ENCODE measurements at regions not wholly inside any gene's neighbourhood (a gene's known extent, or its start where the extent isn't known, plus 50 kb on each side); places are given as distances from the start of the nearest gene placed in this dataset.

DNA sequence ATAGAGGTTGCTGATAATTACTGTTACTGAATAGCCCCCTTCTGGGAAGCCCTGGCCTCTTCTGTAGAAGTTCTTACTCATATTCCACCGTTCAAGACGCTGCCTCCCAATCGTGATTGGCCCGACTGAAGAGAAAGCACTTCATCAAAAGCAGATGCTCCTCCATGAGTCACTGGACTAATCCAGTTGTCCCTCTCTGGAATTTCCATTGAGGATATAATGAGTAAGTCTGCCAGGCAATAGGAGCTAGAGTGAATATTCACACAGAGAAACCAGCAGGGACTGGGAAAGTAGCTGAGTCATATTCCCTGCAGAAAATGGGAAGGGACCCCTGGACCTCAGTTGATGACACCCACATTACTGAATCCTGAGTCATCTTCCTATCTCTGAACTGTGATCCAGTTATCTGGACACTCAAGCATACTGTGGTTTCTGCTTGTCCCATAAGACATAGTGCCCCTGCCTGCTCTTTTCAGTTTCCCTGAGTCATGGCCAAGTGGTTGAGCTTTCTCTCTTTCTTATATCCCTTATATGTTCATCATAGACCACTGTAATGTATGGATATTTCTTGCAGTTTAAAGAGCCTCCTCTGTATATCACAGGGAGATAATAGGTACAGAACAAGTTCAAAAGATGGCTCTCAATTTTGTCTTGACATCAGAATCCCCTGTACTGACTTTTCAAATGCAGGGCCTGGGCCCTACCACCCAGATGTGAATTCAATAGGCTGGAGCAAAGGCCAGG is 151.2 kb upstream of the CDIN1 start:
- Histone ChIP-seq H3K27me3 (replicated peaks; ENCODE audit: control insufficient read depth, insufficient read depth, low read length) (no peaks in the 10 kb centered on the region), H3K36me3 (ENCODE audit: control insufficient read depth, insufficient read depth, low read length, severe bottlenecking) (no peaks in the 10 kb centered on the region), H3K9me3 (ENCODE audit: control insufficient read depth, low read length) (peaks cover 2% of the 10 kb centered on the region), H3K4me1 (ENCODE audit: control insufficient read depth, insufficient read depth, low read length) (peaks cover 59% of the 10 kb centered on the region), H3K4me3 (ENCODE audit: low read length) (peak overlapping the region; percentile 49), H3K9ac (ENCODE audit: low read length) (peak overlapping the region; percentile 79)
- peak; percentile 95 for DNase-seq (ENCODE audit: low read depth)

- H3K9me3 ChIP-seq (ENCODE audit: control insufficient read depth, low read length), result no peaks in the 10 kb centered on the region
- peaks cover 59% of the 10 kb centered on the region for H3K4me1 ChIP-seq (ENCODE audit: control insufficient read depth, insufficient read depth, low read length)
- no peak overlapping the region for H3K4me3 ChIP-seq (ENCODE audit: low read length)
- no peaks in the 10 kb centered on the region for H3K36me3 ChIP-seq (ENCODE audit: control insufficient read depth, insufficient read depth, low read length, severe bottlenecking)
- H3K9ac ChIP-seq (ENCODE audit: low read length), result no peak overlapping the region
- DNase-seq (ENCODE audit: low read depth), result no peak
- H3K27me3 ChIP-seq (replicated peaks; ENCODE audit: control insufficient read depth, insufficient read depth, low read length), result no peaks in the 10 kb centered on the region
Measured at GRCh38 chr15:36429707-36430106, 149.7 kb upstream of the CDIN1 start.

DNA sequence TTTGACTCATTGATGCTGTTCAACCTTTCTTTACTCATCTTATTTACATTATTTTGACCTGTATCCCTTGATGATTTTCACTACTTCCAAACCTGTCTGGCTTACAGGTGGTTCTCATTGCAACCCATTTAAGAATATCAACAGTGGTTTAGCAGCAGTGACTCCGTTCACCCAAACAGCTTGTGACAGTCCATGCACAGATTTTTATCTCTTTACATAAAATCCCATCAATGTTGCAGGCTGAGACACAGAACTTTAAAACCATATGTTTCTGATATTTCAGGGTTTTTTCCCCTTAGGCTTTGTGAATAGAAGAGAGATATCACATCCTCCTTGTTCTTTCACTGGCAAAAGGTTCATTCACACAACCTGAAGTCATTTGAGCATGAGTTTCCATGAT is 149.1 kb upstream of the CDIN1 start:
- H3K9me3 ChIP-seq (ENCODE audit: control insufficient read depth, low read length), result no peaks in the 10 kb centered on the region
- H3K4me1 ChIP-seq (ENCODE audit: control insufficient read depth, insufficient read depth, low read length), result peaks cover 59% of the 10 kb centered on the region
- no peaks in the 10 kb centered on the region for H3K27me3 ChIP-seq (replicated peaks; ENCODE audit: control insufficient read depth, insufficient read depth, low read length)
- H3K9ac ChIP-seq (ENCODE audit: low read length), result no peak overlapping the region
- no peak overlapping the region for H3K4me3 ChIP-seq (ENCODE audit: low read length)
- H3K36me3 ChIP-seq (ENCODE audit: control insufficient read depth, insufficient read depth, low read length, severe bottlenecking), result no peaks in the 10 kb centered on the region
- DNase-seq (ENCODE audit: low read depth), result no peak

GRCh38 chr15:36430726-36431265 is 148.6 kb upstream of the CDIN1 start:
- Histone ChIP-seq H3K27me3 (replicated peaks; ENCODE audit: control insufficient read depth, insufficient read depth, low read length) (no peaks in the 10 kb centered on the region), H3K9me3 (ENCODE audit: control insufficient read depth, low read length) (no peaks in the 10 kb centered on the region), H3K4me1 (ENCODE audit: control insufficient read depth, insufficient read depth, low read length) (peaks cover 59% of the 10 kb centered on the region), H3K9ac (ENCODE audit: low read length) (peak overlapping the region; percentile 27), H3K36me3 (ENCODE audit: control insufficient read depth, insufficient read depth, low read length, severe bottlenecking) (no peaks in the 10 kb centered on the region), H3K4me3 (ENCODE audit: low read length) (no peak overlapping the region)
- DNase-seq (ENCODE audit: low read depth), result no peak

DNA sequence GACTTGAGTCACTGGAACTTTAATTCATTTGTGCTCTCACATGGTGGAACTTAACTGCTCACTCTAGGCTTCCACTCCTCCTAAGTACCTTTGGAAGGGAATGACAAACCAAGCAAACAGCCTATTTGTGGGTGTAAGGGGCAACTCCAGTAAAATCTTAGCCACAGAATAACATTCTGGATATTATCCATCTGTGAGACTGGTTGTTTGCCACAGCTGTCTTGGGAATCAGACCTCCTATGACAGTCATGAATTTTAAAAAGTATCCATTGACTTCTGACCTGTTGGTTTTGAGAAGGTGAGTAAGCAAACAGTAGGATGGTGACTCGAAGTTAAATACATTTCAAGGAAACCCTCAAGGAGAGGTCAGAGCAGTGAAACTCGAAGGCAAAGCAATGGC is 147.3 kb upstream of the CDIN1 start:
- Histone ChIP-seq H3K27me3 (replicated peaks; ENCODE audit: control insufficient read depth, insufficient read depth, low read length) (no peaks in the 10 kb centered on the region), H3K4me3 (ENCODE audit: low read length) (peak overlapping the region; percentile 22), H3K36me3 (ENCODE audit: control insufficient read depth, insufficient read depth, low read length, severe bottlenecking) (no peaks in the 10 kb centered on the region), H3K4me1 (ENCODE audit: control insufficient read depth, insufficient read depth, low read length) (peaks cover 49% of the 10 kb centered on the region), H3K9me3 (ENCODE audit: control insufficient read depth, low read length) (no peaks in the 10 kb centered on the region), H3K9ac (ENCODE audit: low read length) (peak overlapping the region; percentile 35)
- no peak for DNase-seq (ENCODE audit: low read depth)

GRCh38 chr15:36434177-36434576 is 145.2 kb upstream of the CDIN1 start:
- H3K36me3 ChIP-seq (ENCODE audit: control insufficient read depth, insufficient read depth, low read length, severe bottlenecking), result no peaks in the 10 kb centered on the region
- H3K4me1 ChIP-seq (ENCODE audit: control insufficient read depth, insufficient read depth, low read length), result peaks cover 31% of the 10 kb centered on the region
- H3K27me3 ChIP-seq (replicated peaks; ENCODE audit: control insufficient read depth, insufficient read depth, low read length), result no peaks in the 10 kb centered on the region
- no peak overlapping the region for H3K9ac ChIP-seq (ENCODE audit: low read length)
- no peak overlapping the region for H3K4me3 ChIP-seq (ENCODE audit: low read length)
- no peaks in the 10 kb centered on the region for H3K9me3 ChIP-seq (ENCODE audit: control insufficient read depth, low read length)
- no peak for DNase-seq (ENCODE audit: low read depth)

GRCh38 chr15:36438499-36438898 is 140.9 kb upstream of the CDIN1 start:
- no peak for DNase-seq (ENCODE audit: low read depth)
- Histone ChIP-seq H3K9me3 (ENCODE audit: control insufficient read depth, low read length) (no peaks in the 10 kb centered on the region), H3K27me3 (replicated peaks; ENCODE audit: control insufficient read depth, insufficient read depth, low read length) (no peaks in the 10 kb centered on the region), H3K4me1 (ENCODE audit: control insufficient read depth, insufficient read depth, low read length) (no peaks in the 10 kb centered on the region), H3K4me3 (ENCODE audit: low read length) (no peak overlapping the region), H3K36me3 (ENCODE audit: control insufficient read depth, insufficient read depth, low read length, severe bottlenecking) (no peaks in the 10 kb centered on the region), H3K9ac (ENCODE audit: low read length) (no peak overlapping the region)

GRCh38 chr15:36447373-36447772 is 132.1 kb upstream of the CDIN1 start:
- no peaks in the 10 kb centered on the region for H3K4me1 ChIP-seq (ENCODE audit: control insufficient read depth, insufficient read depth, low read length)
- no peaks in the 10 kb centered on the region for H3K36me3 ChIP-seq (ENCODE audit: control insufficient read depth, insufficient read depth, low read length, severe bottlenecking)
- H3K9me3 ChIP-seq (ENCODE audit: control insufficient read depth, low read length), result no peaks in the 10 kb centered on the region
- H3K27me3 ChIP-seq (replicated peaks; ENCODE audit: control insufficient read depth, insufficient read depth, low read length), result no peaks in the 10 kb centered on the region
- H3K9ac ChIP-seq (ENCODE audit: low read length), result no peak overlapping the region
- DNase-seq (ENCODE audit: low read depth), result no peak
- H3K4me3 ChIP-seq (ENCODE audit: low read length), result no peak overlapping the region

- H3K4me1 ChIP-seq (ENCODE audit: control insufficient read depth, insufficient read depth, low read length), result no peaks in the 10 kb centered on the region
- H3K9me3 ChIP-seq (ENCODE audit: control insufficient read depth, low read length), result no peaks in the 10 kb centered on the region
Measured at GRCh38 chr15:36448418-36448817, 131.0 kb upstream of the CDIN1 start.

DNA sequence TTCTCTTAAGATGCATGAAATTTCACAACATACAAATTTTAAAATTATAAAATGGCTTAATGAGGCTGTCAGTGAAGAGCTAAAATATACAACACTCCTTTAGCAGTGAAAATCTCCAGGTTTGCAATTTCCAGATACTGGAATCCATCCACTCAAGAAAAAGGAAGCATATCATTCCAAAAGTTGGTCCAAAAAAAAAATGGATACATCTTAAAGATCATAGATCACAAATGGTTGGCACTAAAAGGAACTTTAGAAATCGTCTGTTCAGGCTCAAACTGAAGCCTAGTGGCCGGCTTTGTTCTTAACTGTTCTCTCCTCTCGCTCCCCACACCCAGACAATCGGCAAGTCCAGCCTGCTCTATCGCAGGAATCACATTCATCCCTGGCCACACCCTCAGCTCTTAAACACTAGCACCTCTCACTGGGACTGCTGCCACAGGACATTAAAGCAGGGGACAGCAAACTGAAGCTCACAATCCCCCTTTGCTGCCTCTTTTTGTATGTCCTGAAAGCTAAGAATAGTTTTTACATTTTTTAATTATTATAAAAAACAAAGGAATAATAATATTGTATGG is 130.3 kb upstream of the CDIN1 start:
- Histone ChIP-seq H3K27me3 (replicated peaks; ENCODE audit: control insufficient read depth, insufficient read depth, low read length) (no peaks in the 10 kb centered on the region), H3K9me3 (ENCODE audit: control insufficient read depth, low read length) (no peaks in the 10 kb centered on the region), H3K4me1 (ENCODE audit: control insufficient read depth, insufficient read depth, low read length) (no peaks in the 10 kb centered on the region), H3K36me3 (ENCODE audit: control insufficient read depth, insufficient read depth, low read length, severe bottlenecking) (no peaks in the 10 kb centered on the region), H3K9ac (ENCODE audit: low read length) (no peak overlapping the region), H3K4me3 (ENCODE audit: low read length) (no peak overlapping the region)
- no peak for DNase-seq (ENCODE audit: low read depth)

More at GRCh38 chr15:36448418-36448817, 131.0 kb upstream of the CDIN1 start:
- H3K36me3 ChIP-seq (ENCODE audit: control insufficient read depth, insufficient read depth, low read length, severe bottlenecking), result no peaks in the 10 kb centered on the region
- H3K4me3 ChIP-seq (ENCODE audit: low read length), result no peak overlapping the region
- H3K9ac ChIP-seq (ENCODE audit: low read length), result no peak overlapping the region
- no peaks in the 10 kb centered on the region for H3K27me3 ChIP-seq (replicated peaks; ENCODE audit: control insufficient read depth, insufficient read depth, low read length)
- DNase-seq (ENCODE audit: low read depth), result no peak

GRCh38 chr15:36449662-36450145 is 129.7 kb upstream of the CDIN1 start:
- Histone ChIP-seq H3K4me1 (ENCODE audit: control insufficient read depth, insufficient read depth, low read length) (no peaks in the 10 kb centered on the region), H3K9ac (ENCODE audit: low read length) (no peak overlapping the region), H3K36me3 (ENCODE audit: control insufficient read depth, insufficient read depth, low read length, severe bottlenecking) (no peaks in the 10 kb centered on the region), H3K4me3 (ENCODE audit: low read length) (no peak overlapping the region), H3K27me3 (replicated peaks; ENCODE audit: control insufficient read depth, insufficient read depth, low read length) (no peaks in the 10 kb centered on the region), H3K9me3 (ENCODE audit: control insufficient read depth, low read length) (no peaks in the 10 kb centered on the region)
- DNase-seq (ENCODE audit: low read depth), result no peak
